Pancreas (tissue), 10 donors: ENCODE measurements at regions not wholly inside any gene's neighbourhood (a gene's known extent, or its start where the extent isn't known, plus 50 kb on each side); places are given as distances from the start of the nearest gene placed in this dataset.

ENCODE experiments used
- ATAC-seq, 4 donors: fragments of 200-7000 bp; cut with Tn5 transposase; one replicate each; pipeline versions ENCODE4 v1.8.0 to v1.9.1; 2020; ENCODE audit warnings: mild to moderate bottlenecking in 4 of 4, moderate library complexity in 4 of 4
- DNase-seq, 6 donors: peaks; one replicate each; pipeline ENCODE4 v3.0.0-alpha.2; 2020
- FAIRE-seq: peaks from 2 replicates; lab custom pipeline; 2012; peaks lifted over from hg19 to GRCh38; lab: Jason Lieb, UNC
- H3K27ac ChIP-seq, 4 donors: fragments of 200-600 bp; sonication (generic); 1 replicate in 3 of 4; 2 replicates in 1 of 4; pipeline versions ENCODE4 v1.5.0 to v1.8.0; 2020
- H3K27me3 ChIP-seq, 4 donors: fragments of 200-600 bp; one replicate each; pipeline ENCODE4 v1.8.0; 2021
- H3K36me3 ChIP-seq, 3 donors: fragments of 200-600 bp; sonication (generic) in 1 of 3; one replicate each; pipeline versions ENCODE4 v1.5.0 to v1.8.0; 2020 to 2021
- H3K4me1 ChIP-seq, 3 donors: fragments of 200-600 bp; one replicate each; pipeline ENCODE4 v1.8.0; 2021
- H3K4me3 ChIP-seq, 4 donors: fragments of 200-600 bp; sonication (generic) in 2 of 4; one replicate each; pipeline versions ENCODE4 v1.5.0 to v1.8.0; 2020 to 2021
- H3K9me3 ChIP-seq, 4 donors: fragments of 200-600 bp; one replicate each; pipeline ENCODE4 v1.8.0; 2021
- WGBS, 2 donors: extraction: QIAGEN DNeasy Blood & Tissue Kit; methylation state at CpG; one replicate each; pipeline ENCODE4 v1.1.7; 2013; 5-methylcytosine and 5-hydroxymethylcytosine counted together
- intact Hi-C, 3 donors: fragments of 100-400 bp; cut with DNase I; formaldehyde crosslinking; loops; one replicate each; pipeline versions ENCODE4 v1.11.1 to v1.14.2; 2022
- TF ChIP-seq, protein P1 (sequence below), 4 donors: fragments of 200-600 bp; sonication (generic) in 3 of 4; IDR thresholded peaks; one replicate each; pipeline versions ENCODE4 v1.5.0 to v1.8.0; 2021; ENCODE audit warnings: antibody characterized with exemption in 4 of 4
- donor health status: healthy with polysubstance abuse.
- donor health status: DM: no; HTN: no; CAD: no; lungs with moderate emphysema.
- donor health status: DM: no; HTN: no; CAD: no.
- donor health status: control.
- donor health status: control.
- donor health status: Bipolar disorder and iron deficiency.
- donor health status: DM: yes; HTN: yes; CAD: no.
- donor health status: DM: no; HTN: no; CAD: no.
- donor health status: DM: no; HTN: no; CAD: no.
- donor health status: DM: yes; HTN: yes; CAD: no.

DNA sequence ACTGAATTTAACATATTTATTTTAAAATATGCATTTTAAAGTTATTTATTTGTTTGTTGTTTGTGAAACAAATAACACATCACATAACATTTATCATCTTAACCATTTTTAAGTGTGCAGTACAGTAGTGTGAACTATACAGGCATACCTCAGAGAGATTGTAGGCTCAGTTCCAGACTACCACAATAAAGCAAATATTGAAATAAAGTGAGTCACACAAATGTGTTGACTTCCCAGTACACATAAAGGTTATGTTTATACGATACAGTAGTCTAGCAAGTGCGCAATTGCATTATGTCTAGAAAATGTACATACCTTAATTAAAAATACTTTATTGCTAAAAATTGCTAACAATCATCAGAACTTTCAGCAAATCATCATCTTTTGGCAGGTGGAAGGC is 739.4 kb upstream of the ADGRL4 start:
- no peaks in the 10 kb centered on the region for H3K9me3 ChIP-seq
- H3K27ac ChIP-seq = no peak overlapping the region
- DNase-seq (no peak), FAIRE-seq (no peak), ATAC-seq (peak; percentile 97 to 100 (median 99))
- 34 to 39% methylated on average over 2 of the region's 2 CpGs for WGBS, 2 donors
- no peaks in the 10 kb centered on the region for H3K36me3 ChIP-seq
- peaks cover 5 to 7% (median 5%) of the 10 kb centered on the region in 3 donors for H3K4me1 ChIP-seq
- no peak overlapping the region for H3K4me3 ChIP-seq
- TF ChIP-seq, protein P1, sequence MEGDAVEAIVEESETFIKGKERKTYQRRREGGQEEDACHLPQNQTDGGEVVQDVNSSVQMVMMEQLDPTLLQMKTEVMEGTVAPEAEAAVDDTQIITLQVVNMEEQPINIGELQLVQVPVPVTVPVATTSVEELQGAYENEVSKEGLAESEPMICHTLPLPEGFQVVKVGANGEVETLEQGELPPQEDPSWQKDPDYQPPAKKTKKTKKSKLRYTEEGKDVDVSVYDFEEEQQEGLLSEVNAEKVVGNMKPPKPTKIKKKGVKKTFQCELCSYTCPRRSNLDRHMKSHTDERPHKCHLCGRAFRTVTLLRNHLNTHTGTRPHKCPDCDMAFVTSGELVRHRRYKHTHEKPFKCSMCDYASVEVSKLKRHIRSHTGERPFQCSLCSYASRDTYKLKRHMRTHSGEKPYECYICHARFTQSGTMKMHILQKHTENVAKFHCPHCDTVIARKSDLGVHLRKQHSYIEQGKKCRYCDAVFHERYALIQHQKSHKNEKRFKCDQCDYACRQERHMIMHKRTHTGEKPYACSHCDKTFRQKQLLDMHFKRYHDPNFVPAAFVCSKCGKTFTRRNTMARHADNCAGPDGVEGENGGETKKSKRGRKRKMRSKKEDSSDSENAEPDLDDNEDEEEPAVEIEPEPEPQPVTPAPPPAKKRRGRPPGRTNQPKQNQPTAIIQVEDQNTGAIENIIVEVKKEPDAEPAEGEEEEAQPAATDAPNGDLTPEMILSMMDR (IDR thresholded peaks at IDR 0.05) = no peak
- H3K27me3 ChIP-seq = no peaks in the 10 kb centered on the region
- intact Hi-C loops = no loop called here

DNA sequence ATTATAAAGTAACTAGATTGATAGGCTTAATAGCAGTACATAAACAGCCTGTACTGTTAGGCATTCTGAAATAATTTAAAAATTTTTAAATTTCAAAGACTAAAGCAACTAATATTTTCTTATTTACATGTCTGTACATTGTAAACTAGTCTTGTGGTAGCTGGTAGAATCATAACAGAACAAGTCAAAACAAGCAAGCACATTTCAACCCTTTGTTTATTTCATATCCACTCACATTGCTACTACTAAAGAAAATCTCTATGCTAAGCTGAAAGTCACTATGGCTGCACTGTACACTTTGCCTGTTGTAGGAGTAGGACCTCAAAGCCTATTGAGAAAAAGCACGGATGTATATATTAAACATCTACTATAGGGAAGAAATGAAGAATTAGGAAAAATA is 738.2 kb upstream of the ADGRL4 start:
- WGBS, 2 donors = 98% methylated on average over 1 of the region's 1 CpG
- intact Hi-C loops = no loop called here
- DNase-seq (no peak), FAIRE-seq (no peak), ATAC-seq (no peak)
- Histone ChIP-seq H3K27ac (no peak overlapping the region), H3K9me3 (no peaks in the 10 kb centered on the region), H3K36me3 (no peaks in the 10 kb centered on the region), H3K27me3 (no peaks in the 10 kb centered on the region), H3K4me1 (peaks cover 5 to 7% (median 5%) of the 10 kb centered on the region in 3 donors), H3K4me3 (no peak overlapping the region)
- TF ChIP-seq, protein P1 (IDR thresholded peaks at IDR 0.05) = no peak

DNA sequence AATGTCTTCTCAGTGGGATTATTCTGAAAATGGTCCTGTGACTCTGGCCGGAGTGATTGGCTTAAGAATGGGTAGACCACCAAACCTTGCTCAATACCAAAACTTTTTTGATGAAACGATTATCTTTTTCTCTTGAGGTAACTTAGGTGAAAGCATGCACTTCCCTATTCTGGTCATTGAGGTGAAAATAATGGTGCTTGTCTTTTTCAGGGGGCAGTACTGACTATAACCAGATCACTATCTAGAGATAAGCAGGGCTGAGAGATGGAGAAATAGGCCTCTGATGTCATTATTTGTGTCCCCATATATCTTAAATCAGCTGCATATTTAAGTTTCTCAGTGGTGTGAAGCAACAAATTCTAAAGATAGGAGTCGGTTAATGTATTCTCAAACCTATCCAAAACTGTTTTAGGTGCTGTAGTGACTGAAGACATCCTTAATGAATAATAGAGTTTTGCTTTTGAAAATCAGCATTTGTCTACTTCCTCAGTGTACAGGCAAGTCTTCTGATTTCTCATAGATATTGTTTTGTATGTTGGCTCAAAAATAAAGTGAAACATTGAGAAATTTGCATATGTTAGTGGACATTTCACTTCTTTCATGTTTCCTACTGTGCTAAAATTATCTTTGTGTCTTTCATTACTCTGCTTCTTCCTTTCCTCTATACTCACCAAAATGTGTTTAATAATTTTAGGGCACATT is 735.3 kb upstream of the ADGRL4 start:
- ATAC-seq (no peak), FAIRE-seq (no peak), DNase-seq (no peak)
- Histone ChIP-seq H3K4me1 (peaks cover 5 to 7% (median 5%) of the 10 kb centered on the region in 3 donors), H3K9me3 (no peaks in the 10 kb centered on the region), H3K36me3 (no peaks in the 10 kb centered on the region), H3K27me3 (no peaks in the 10 kb centered on the region), H3K27ac (no peak overlapping the region), H3K4me3 (no peak overlapping the region)
- TF ChIP-seq, protein P1 (IDR thresholded peaks at IDR 0.05) = no peak
- intact Hi-C loops = no loop called here
- 84 to 85% methylated on average over 3 of the region's 3 CpGs for WGBS, 2 donors

DNA sequence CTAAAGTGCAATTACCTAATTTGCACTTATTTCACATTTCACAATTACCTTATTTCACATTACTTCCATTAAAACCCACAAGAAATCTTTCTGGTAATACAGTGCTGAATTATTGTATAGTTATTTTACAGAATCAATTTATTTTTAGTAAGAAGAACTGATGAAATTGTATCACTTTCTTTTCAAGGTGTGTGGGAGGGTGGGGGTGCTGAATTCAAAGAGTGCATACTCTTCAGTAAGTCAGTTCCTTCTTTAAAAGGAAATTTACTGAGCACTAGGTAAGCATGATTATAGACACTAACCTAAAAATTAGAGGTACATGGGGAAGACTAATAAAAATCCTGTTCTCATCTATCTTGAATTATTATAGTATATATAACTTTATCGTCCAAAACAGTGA is 731.6 kb upstream of the ADGRL4 start:
- DNase-seq = no peak
- intact Hi-C loops = no loop called here
- Histone ChIP-seq H3K27me3 (no peaks in the 10 kb centered on the region), H3K36me3 (no peaks in the 10 kb centered on the region), H3K9me3 (no peaks in the 10 kb centered on the region), H3K4me1 (no peaks in the 10 kb centered on the region), H3K4me3 (no peak overlapping the region), H3K27ac (no peak overlapping the region)
- FAIRE-seq = no peak
- TF ChIP-seq, protein P1 (IDR thresholded peaks at IDR 0.05) = no peak
- no peak for ATAC-seq
- WGBS, 2 donors = 90 to 93% methylated on average over 1 of the region's 1 CpG

DNA sequence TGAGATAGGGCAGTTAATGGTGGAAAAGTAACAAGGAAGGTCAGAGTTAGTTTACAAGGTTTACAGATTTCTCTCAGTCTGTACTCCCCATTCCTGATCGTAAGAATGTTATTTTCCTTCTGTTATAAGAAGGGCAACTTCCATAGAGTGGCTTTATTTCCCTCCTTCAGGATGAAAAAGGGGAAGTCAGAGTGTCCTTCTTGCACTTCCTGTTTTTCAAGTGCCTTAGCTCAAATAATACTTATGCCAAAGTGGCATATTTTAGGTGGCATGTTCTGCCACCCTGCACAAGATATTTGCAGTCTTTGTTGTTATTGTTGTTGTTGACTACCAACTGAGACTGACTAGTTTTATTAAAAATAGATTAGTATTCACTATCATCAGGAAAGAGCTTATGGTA is 730.7 kb upstream of the ADGRL4 start:
- intact Hi-C loops = no loop called here
- ATAC-seq = no peak
- WGBS, 2 donors = 74 to 80% methylated on average over 1 of the region's 1 CpG

More for the DNA sequence above, 730.7 kb upstream of the ADGRL4 start:
- no peak overlapping the region for H3K4me3 ChIP-seq
- no peaks in the 10 kb centered on the region for H3K36me3 ChIP-seq
- FAIRE-seq (no peak), DNase-seq (no peak)
- no peaks in the 10 kb centered on the region for H3K27me3 ChIP-seq
- TF ChIP-seq, protein P1 (IDR thresholded peaks at IDR 0.05) = no peak
- no peaks in the 10 kb centered on the region for H3K4me1 ChIP-seq
- H3K9me3 ChIP-seq = no peaks in the 10 kb centered on the region
- H3K27ac ChIP-seq = no peak overlapping the region
